Skin epidermis (tissue), 12 donors: ENCODE measurements at regions not wholly inside any gene's neighbourhood (a gene's known extent, or its start where the extent isn't known, plus 50 kb on each side); places are given as distances from the start of the nearest gene placed in this dataset.
A peak's percentile ranks its signal among the peaks of the same experiment; 100 is the strongest.

Source experiments
- H3K27ac ChIP-seq, 21 experiments: fragments of 200-600 bp; sonication (generic) in 11 of 21; one replicate each; pipeline ENCODE4 v1.5.0; 2020; ENCODE audit warnings: mild to moderate bottlenecking in 3 of 21, inconsistent platforms in 2 of 21, moderate library complexity in 2 of 21
- H3K4me3 ChIP-seq, 7 experiments: fragments of 200-600 bp; sonication (generic) in 2 of 7; one replicate each; pipeline ENCODE4 v1.5.0; 2020; ENCODE audit warnings: inconsistent platforms in 2 of 7, mild to moderate bottlenecking in 2 of 7, moderate library complexity in 1 of 7

- H3K27ac ChIP-seq = no peak overlapping the region
- no peak overlapping the region for H3K4me3 ChIP-seq
Observed at GRCh38 chr18:45398448-45398847, 216.8 kb upstream of the SLC14A2 start.

- Histone ChIP-seq H3K27ac (no peak overlapping the region), H3K4me3 (no peak overlapping the region)
Observed at GRCh38 chr18:45399146-45399545, 216.1 kb upstream of the SLC14A2 start.

GRCh38 chr18:45399643-45400042, 215.6 kb upstream of the SLC14A2 start:
- Histone ChIP-seq H3K4me3 (no peak overlapping the region), H3K27ac (no peak overlapping the region)

- Histone ChIP-seq H3K4me3 (no peak overlapping the region), H3K27ac (no peak overlapping the region)
Observed at GRCh38 chr18:45402485-45403056, 212.7 kb upstream of the SLC14A2 start.

- H3K4me3 ChIP-seq = no peak overlapping the region
- no peak overlapping the region for H3K27ac ChIP-seq
Observed at GRCh38 chr18:45403341-45404049, 211.8 kb upstream of the SLC14A2 start.

- H3K4me3 ChIP-seq = no peak overlapping the region
- H3K27ac ChIP-seq = no peak overlapping the region
Observed at GRCh38 chr18:45408218-45408617, 207.1 kb upstream of the SLC14A2 start.

GRCh38 chr18:45409971-45410370, 205.3 kb upstream of the SLC14A2 start:
- no peak overlapping the region for H3K4me3 ChIP-seq
- no peak overlapping the region for H3K27ac ChIP-seq

- Histone ChIP-seq H3K27ac (peak overlapping the region in 4 of 21 experiments; percentile 3 to 38 (median 16)), H3K4me3 (no peak overlapping the region)
Observed at GRCh38 chr18:45412577-45412976, 202.7 kb upstream of the SLC14A2 start.

- no peak overlapping the region for H3K4me3 ChIP-seq
- H3K27ac ChIP-seq = peak overlapping the region in 3 of 21 experiments; percentile 3 to 38 (median 15)
Observed at GRCh38 chr18:45413180-45413836, 202.0 kb upstream of the SLC14A2 start.

GRCh38 chr18:45415614-45416013, 199.7 kb upstream of the SLC14A2 start:
- Histone ChIP-seq H3K4me3 (no peak overlapping the region), H3K27ac (no peak overlapping the region)

GRCh38 chr18:45416168-45416567, 199.1 kb upstream of the SLC14A2 start:
- Histone ChIP-seq H3K4me3 (no peak overlapping the region), H3K27ac (no peak overlapping the region)

- Histone ChIP-seq H3K27ac (no peak overlapping the region), H3K4me3 (no peak overlapping the region)
Observed at GRCh38 chr18:45417392-45417791, 197.9 kb upstream of the SLC14A2 start.

- H3K4me3 ChIP-seq = no peak overlapping the region
- H3K27ac ChIP-seq = no peak overlapping the region
Observed at GRCh38 chr18:45423659-45424058, 191.6 kb upstream of the SLC14A2 start.

GRCh38 chr18:45430041-45430440, 185.2 kb upstream of the SLC14A2 start:
- H3K27ac ChIP-seq = no peak overlapping the region

GRCh38 chr18:45435810-45436209, 179.5 kb upstream of the SLC14A2 start:
- H3K4me3 ChIP-seq = no peak overlapping the region
- no peak overlapping the region for H3K27ac ChIP-seq

More at GRCh38 chr18:45430041-45430440, 185.2 kb upstream of the SLC14A2 start:
- no peak overlapping the region for H3K4me3 ChIP-seq

- no peak overlapping the region for H3K4me3 ChIP-seq
Observed at GRCh38 chr18:45437366-45437765, 177.9 kb upstream of the SLC14A2 start.

GRCh38 chr18:45439851-45440645, 175.2 kb upstream of the SLC14A2 start:
- no peak overlapping the region for H3K4me3 ChIP-seq
- no peak overlapping the region for H3K27ac ChIP-seq

More at GRCh38 chr18:45437366-45437765, 177.9 kb upstream of the SLC14A2 start:
- H3K27ac ChIP-seq = no peak overlapping the region

GRCh38 chr18:45441110-45441847, 174.0 kb upstream of the SLC14A2 start:
- H3K27ac ChIP-seq = no peak overlapping the region
- no peak overlapping the region for H3K4me3 ChIP-seq

- Histone ChIP-seq H3K4me3 (no peak overlapping the region), H3K27ac (no peak overlapping the region)
Observed at GRCh38 chr18:45444040-45444439, 171.2 kb upstream of the SLC14A2 start.
